ENCODE measurements at regions not wholly inside any gene's neighbourhood (a gene's known extent, or its start where the extent isn't known, plus 50 kb on each side); places are given as distances from the start of the nearest gene placed in this dataset.

DNA sequence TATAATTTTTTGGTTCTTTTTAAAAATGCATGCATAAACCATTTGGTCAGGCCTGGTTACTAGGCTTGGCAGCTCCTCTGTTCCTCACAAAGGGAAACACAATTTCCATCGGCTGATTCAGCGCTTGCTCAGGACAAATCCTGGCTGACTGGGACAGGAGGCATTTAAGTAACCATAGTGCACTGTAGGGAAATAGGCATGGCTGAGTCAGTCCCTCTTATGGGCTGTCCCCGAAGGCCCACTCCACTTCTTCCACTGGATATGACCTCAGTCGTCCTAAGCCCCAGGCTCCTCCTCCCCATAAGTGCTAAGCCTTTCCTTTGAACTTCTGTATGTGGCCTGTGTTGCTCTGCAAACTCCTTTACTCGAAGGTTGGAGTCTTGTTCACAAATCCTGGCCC is 71.2 kb upstream of the GLIS3 start:
- Histone ChIP-seq H2BK15ac (ENCODE audit: low read depth, low read length) (no peak overlapping the region), H3K4me3 (ENCODE audit: insufficient read depth, low read depth, low read length) (no peak overlapping the region), H2AK5ac (ENCODE audit: low read depth, low read length) (no peak overlapping the region), H3K27me3 (ENCODE audit: control insufficient read depth, insufficient read depth, low read length) (no peaks in the 10 kb centered on the region), H3K9me3 (ENCODE audit: control insufficient read depth, insufficient read depth, low read length) (no peaks in the 10 kb centered on the region), H4K8ac (ENCODE audit: low read depth in 2 of 2, low read length in 2 of 2) (no peak overlapping the region), H3K23ac (ENCODE audit: low read depth, low read length) (no peak overlapping the region), H4K5ac (ENCODE audit: low read depth, low read length) (no peak overlapping the region), H2BK20ac (ENCODE audit: low read depth, low read length) (no peak overlapping the region), H3K36me3 (ENCODE audit: control insufficient read depth, insufficient read depth, low read length) (no peaks in the 10 kb centered on the region), H3K4me1 (ENCODE audit: control insufficient read depth, insufficient read depth, low read length) (no peaks in the 10 kb centered on the region), H3K4me2 (ENCODE audit: low read depth, low read length) (no peak overlapping the region), H2AFZ (replicated peaks; ENCODE audit: low read length, poor library complexity) (peak overlapping the region; percentile 64), H2BK120ac (ENCODE audit: low read depth, low read length) (no peak overlapping the region), H2AK9ac (replicated peaks; ENCODE audit: low read depth, low read length, poor library complexity) (no peak overlapping the region), H3K79me1 (ENCODE audit: low read depth in 1 of 2, low read length in 2 of 2) (no peaks in the 10 kb centered on the region), H3K9me1 (ENCODE audit: insufficient read depth, low read length) (peaks cover 3% of the 10 kb centered on the region; the same call in 1 of the 2 replicates), H4K20me1 (ENCODE audit: insufficient read depth, low read length) (no peaks in the 10 kb centered on the region), H3K56ac (ENCODE audit: extremely low read depth, insufficient read depth, low read length) (no peak overlapping the region), H3K14ac (replicated peaks; ENCODE audit: low read depth, low read length) (no peak overlapping the region), H2BK5ac (ENCODE audit: low read depth, low read length, poor library complexity, severe bottlenecking) (no peak overlapping the region), H4K91ac (ENCODE audit: insufficient read depth, low read depth, low read length) (no peak overlapping the region), H3K27ac (ENCODE audit: insufficient read depth, low read length) (no peak overlapping the region), H3K9ac (ENCODE audit: low read depth, low read length) (no peak overlapping the region), H3K18ac (ENCODE audit: low read depth, low read length) (no peak overlapping the region), H3K4ac (ENCODE audit: low read depth, low read length) (no peak overlapping the region)
- DNase-seq: peak; percentile 92
- ChIA-PET POLR2A (ENCODE audit: unreplicated experiment) (no interaction called here), CTCF (interaction anchor here (0.6 kb wide), 1 partner anchor 846 kb away, joined by 5 read pairs; no protein-coding TSS in a partner anchor)
- ATAC-seq (ENCODE audit: low read depth): peak; percentile 84
- intact Hi-C loops (cut with micrococcal nuclease): no loop called here
- in situ Hi-C loops (cut with MboI; ENCODE audit: low sequenced_read_pairs): loop anchor here (10.0 to 25.0 kb wide), 3 partner anchors 909 to 1516 kb away; no protein-coding TSS in a partner anchor
- dilution Hi-C loops (cut with HindIII; ENCODE audit: low sequenced_read_pairs, unreplicated experiment): no loop called here
- TF ChIP-seq FOS (IDR thresholded peaks at IDR 0.05; ENCODE audit: low read depth, low read length): 0 out of 2 replicates have a peak, but pooled peaks have one; percentile 6
- 0 out of 2 replicates have a peak, but pooled peaks have one; percentile 9 for TF ChIP-seq RAD21 (IDR thresholded peaks at IDR 0.05; ENCODE audit: low read length)
- TF ChIP-seq RFX5 (IDR thresholded peaks at IDR 0.05; ENCODE audit: low read depth, low read length): no peak
- no peak for TF ChIP-seq RCOR1 (IDR thresholded peaks at IDR 0.05; ENCODE audit: insufficient replicate concordance, low read length)
- TF ChIP-seq MAFK (IDR thresholded peaks at IDR 0.05; ENCODE audit: low read depth, low read length): peak; percentile 71
- TF ChIP-seq POLR2A (IDR thresholded peaks at IDR 0.05; ENCODE audit: low read depth, low read length): no peak
- WGBS, 2 experiments (ENCODE audit: extremely low coverage in 2 of 2, insufficient read length in 1 of 2): 50% methylated on average over 2 of the region's 5 CpGs; no CpG with 5 or more reads in 1 of the 2 experiments
- BruUV-seq (replicated peaks): no TSS peak

All from IMR-90 (cell line).